Parathyroid adenoma (tissue), 2 donors: ENCODE measurements at regions not wholly inside any gene's neighbourhood (a gene's known extent, or its start where the extent isn't known, plus 50 kb on each side); places are given as distances from the start of the nearest gene placed in this dataset.

ENCODE experiments used
- H2AFZ ChIP-seq: fragments of 300-600 bp; sonication (generic); one replicate; pipeline ENCODE4 v1.7.0; 2017; ENCODE audit warnings: antibody characterized with exemption, mild to moderate bottlenecking
- H3K27ac ChIP-seq: fragments of 300-600 bp; sonication (generic); one replicate; pipeline ENCODE4 v1.7.0; 2017
- H3K27me3 ChIP-seq: fragments of 300-600 bp; sonication (generic); one replicate; pipeline ENCODE4 v1.7.0; 2017; ENCODE audit warnings: low read length; ENCODE audit not compliant: control insufficient read depth, insufficient read depth
- H3K36me3 ChIP-seq: fragments of 300-600 bp; sonication (generic); one replicate; pipeline ENCODE4 v1.7.0; 2017; ENCODE audit warnings: low read length; ENCODE audit not compliant: control insufficient read depth, insufficient read depth
- H3K4me1 ChIP-seq: fragments of 300-600 bp; sonication (generic); one replicate; pipeline ENCODE4 v1.7.0; 2017; ENCODE audit warnings: control low read depth
- H3K4me2 ChIP-seq: fragments of 300-600 bp; sonication (generic); one replicate; pipeline ENCODE4 v1.7.0; 2017; ENCODE audit warnings: low read length
- H3K4me3 ChIP-seq: fragments of 300-600 bp; sonication (generic); one replicate; pipeline ENCODE4 v1.7.0; 2017; ENCODE audit warnings: low read depth, low read length
- H3K79me2 ChIP-seq: fragments of 300-600 bp; sonication (generic); one replicate; pipeline ENCODE4 v1.7.0; 2017; ENCODE audit warnings: control low read depth
- H3K9ac ChIP-seq: fragments of 300-600 bp; sonication (generic); one replicate; pipeline ENCODE4 v1.7.0; 2017; ENCODE audit warnings: mild to moderate bottlenecking
- H3K9me3 ChIP-seq: fragments of 300-600 bp; sonication (generic); one replicate; pipeline ENCODE4 v1.7.0; 2017; ENCODE audit warnings: low read length; ENCODE audit not compliant: control insufficient read depth
- TF ChIP-seq, protein P1 (sequence below): fragments of 300-600 bp; sonication (generic); IDR thresholded peaks from one replicate; pipeline ENCODE4 v1.7.0; 2017; ENCODE audit warnings: antibody characterized with exemption, mild to moderate bottlenecking
- donor health status: primary hyperparathyroidism.

DNA sequence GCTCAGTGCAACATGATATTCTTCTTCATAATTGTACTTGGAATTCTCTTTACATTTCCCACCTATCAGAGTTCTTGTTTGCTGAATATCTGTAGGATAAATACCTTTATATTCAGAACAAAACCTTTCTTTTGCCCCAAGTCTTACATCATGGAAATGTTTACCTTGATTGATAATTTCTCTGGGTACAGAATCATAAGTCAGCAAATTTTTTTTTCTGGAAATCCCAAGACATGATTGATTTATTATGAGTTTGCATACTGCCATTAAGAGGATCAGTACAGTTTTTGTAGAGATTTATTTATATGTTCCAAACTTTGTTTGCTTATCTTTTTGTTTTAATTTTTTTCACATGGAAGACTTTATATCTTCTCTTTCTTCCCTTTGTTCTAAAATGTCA is 699.8 kb upstream of the KIF2B start:
- no peaks in the 10 kb centered on the region for H3K36me3 ChIP-seq
- no peaks in the 10 kb centered on the region for H3K4me1 ChIP-seq
- TF ChIP-seq, protein P1, sequence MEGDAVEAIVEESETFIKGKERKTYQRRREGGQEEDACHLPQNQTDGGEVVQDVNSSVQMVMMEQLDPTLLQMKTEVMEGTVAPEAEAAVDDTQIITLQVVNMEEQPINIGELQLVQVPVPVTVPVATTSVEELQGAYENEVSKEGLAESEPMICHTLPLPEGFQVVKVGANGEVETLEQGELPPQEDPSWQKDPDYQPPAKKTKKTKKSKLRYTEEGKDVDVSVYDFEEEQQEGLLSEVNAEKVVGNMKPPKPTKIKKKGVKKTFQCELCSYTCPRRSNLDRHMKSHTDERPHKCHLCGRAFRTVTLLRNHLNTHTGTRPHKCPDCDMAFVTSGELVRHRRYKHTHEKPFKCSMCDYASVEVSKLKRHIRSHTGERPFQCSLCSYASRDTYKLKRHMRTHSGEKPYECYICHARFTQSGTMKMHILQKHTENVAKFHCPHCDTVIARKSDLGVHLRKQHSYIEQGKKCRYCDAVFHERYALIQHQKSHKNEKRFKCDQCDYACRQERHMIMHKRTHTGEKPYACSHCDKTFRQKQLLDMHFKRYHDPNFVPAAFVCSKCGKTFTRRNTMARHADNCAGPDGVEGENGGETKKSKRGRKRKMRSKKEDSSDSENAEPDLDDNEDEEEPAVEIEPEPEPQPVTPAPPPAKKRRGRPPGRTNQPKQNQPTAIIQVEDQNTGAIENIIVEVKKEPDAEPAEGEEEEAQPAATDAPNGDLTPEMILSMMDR = no peak
- H3K9me3 ChIP-seq = no peaks in the 10 kb centered on the region
- H3K27me3 ChIP-seq = no peaks in the 10 kb centered on the region
- no peak overlapping the region for H3K9ac ChIP-seq
- no peaks in the 10 kb centered on the region for H3K79me2 ChIP-seq
- no peak overlapping the region for H3K4me2 ChIP-seq
- H3K4me3 ChIP-seq = no peak overlapping the region
- no peak overlapping the region for H3K27ac ChIP-seq
- no peak overlapping the region for H2AFZ ChIP-seq

DNA sequence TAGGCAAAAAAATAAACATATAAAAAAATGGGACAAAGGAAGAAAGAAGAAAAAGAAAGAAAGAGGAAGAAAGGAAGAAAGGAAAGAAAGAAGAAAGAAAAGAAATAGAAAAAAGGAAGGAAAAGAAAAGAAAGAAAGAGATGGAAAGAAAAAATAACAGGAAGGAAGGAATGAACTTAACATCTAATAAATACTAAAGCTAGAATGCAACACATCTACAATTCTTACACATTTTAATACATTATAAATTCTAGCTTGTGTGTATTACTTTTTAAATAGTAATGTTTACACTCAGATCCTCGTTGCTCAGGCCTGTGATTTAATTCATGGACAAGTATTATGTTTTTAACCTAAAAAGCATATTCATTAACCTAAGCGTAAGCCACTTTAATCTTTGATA is 703.0 kb upstream of the KIF2B start:
- Histone ChIP-seq H3K27ac (no peak overlapping the region), H3K36me3 (no peaks in the 10 kb centered on the region), H3K79me2 (no peaks in the 10 kb centered on the region), H3K27me3 (no peaks in the 10 kb centered on the region), H3K4me1 (no peaks in the 10 kb centered on the region), H3K4me2 (no peak overlapping the region), H2AFZ (no peak overlapping the region), H3K4me3 (no peak overlapping the region), H3K9me3 (no peaks in the 10 kb centered on the region), H3K9ac (no peak overlapping the region)
- TF ChIP-seq, protein P1 = no peak

DNA sequence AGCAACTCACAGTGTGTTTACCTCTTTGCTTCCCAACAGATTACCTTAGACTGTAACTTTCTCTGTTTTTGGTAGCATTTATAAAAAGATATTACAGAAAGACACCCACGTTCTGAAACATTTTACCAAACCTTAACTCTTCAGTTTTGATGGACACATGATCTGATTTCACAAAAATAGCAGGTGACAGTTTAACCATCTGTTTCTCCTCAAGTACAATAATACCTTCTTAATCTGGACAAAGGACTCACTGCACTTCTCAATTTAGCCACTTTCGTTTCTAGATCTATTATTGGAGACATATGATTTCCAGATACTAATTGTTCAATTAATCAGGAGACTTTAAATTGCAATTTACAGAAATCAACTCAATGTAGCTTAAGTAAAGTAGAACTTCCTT is 703.8 kb upstream of the KIF2B start:
- no peaks in the 10 kb centered on the region for H3K79me2 ChIP-seq
- no peak overlapping the region for H3K4me3 ChIP-seq
- H3K4me1 ChIP-seq = no peaks in the 10 kb centered on the region
- H2AFZ ChIP-seq = no peak overlapping the region
- no peaks in the 10 kb centered on the region for H3K27me3 ChIP-seq
- H3K27ac ChIP-seq = no peak overlapping the region
- no peaks in the 10 kb centered on the region for H3K36me3 ChIP-seq
- H3K4me2 ChIP-seq = no peak overlapping the region
- no peak overlapping the region for H3K9ac ChIP-seq
- H3K9me3 ChIP-seq = no peaks in the 10 kb centered on the region
- TF ChIP-seq, protein P1 = no peak

DNA sequence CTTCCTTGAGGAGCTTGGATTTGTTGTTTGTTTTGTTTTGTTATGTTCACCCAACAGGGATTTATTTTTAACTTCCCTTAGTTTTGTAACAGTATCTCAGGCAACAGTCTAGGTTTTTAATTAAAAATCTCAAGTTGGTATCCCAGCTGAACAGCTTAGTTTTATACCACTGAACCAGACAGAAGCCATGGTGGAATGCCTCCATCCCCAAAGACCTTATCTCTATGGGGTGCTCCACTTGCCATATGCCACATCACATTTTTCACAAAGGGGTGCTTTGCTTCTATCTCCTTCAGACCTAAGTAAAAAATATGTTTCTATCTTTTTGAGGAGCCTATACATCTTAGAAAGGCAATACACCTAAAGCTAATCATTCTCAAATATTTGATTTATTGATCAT is 715.8 kb upstream of the KIF2B start:
- TF ChIP-seq, protein P1 = no peak
- no peaks in the 10 kb centered on the region for H3K27me3 ChIP-seq
- H2AFZ ChIP-seq = no peak overlapping the region
- no peak overlapping the region for H3K9ac ChIP-seq
- H3K4me1 ChIP-seq = no peaks in the 10 kb centered on the region
- H3K27ac ChIP-seq = no peak overlapping the region
- H3K36me3 ChIP-seq = no peaks in the 10 kb centered on the region
- H3K79me2 ChIP-seq = no peaks in the 10 kb centered on the region
- H3K4me3 ChIP-seq = no peak overlapping the region
- H3K4me2 ChIP-seq = no peak overlapping the region
- no peaks in the 10 kb centered on the region for H3K9me3 ChIP-seq

DNA sequence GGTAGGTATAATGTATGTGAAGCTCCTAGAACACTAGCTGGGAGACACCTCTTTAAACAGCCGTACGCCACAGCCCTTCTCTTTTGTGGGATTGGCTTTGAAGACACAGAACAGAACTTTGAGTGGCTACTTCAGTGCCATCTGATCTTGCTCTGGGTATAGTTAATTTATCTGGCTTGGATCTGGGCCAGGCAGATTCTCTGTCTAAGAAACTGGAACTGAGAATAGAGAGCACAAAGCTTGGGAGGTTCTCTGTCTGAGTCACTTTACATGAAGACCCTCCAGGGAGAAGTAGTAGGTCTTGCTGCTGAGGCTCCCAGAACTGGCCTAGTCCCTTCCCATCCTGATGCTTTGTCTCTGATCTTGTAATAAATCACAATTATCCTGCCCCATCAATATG is 721.0 kb upstream of the KIF2B start:
- Histone ChIP-seq H3K9me3 (no peaks in the 10 kb centered on the region), H3K27ac (no peak overlapping the region), H3K4me2 (no peak overlapping the region), H3K4me1 (no peaks in the 10 kb centered on the region), H3K9ac (no peak overlapping the region), H3K4me3 (no peak overlapping the region), H3K79me2 (no peaks in the 10 kb centered on the region), H2AFZ (no peak overlapping the region), H3K36me3 (no peaks in the 10 kb centered on the region), H3K27me3 (no peaks in the 10 kb centered on the region)
- TF ChIP-seq, protein P1 = no peak
